GM19240 (cell line): ENCODE measurements at regions not wholly inside any gene's neighbourhood (a gene's known extent, or its start where the extent isn't known, plus 50 kb on each side); places are given as distances from the start of the nearest gene placed in this dataset.
"Not testable (repeated sequence)": the region's sequence is repeated elsewhere in the genome, so short reads cannot be mapped to it uniquely, and the experiment has no call there.

ENCODE experiments used
- DNase-seq: peaks from one replicate; pipeline ENCODE4 v3.0.0; 2011; ENCODE audit warnings: low spot score; ENCODE audit not compliant: insufficient read length

DNA sequence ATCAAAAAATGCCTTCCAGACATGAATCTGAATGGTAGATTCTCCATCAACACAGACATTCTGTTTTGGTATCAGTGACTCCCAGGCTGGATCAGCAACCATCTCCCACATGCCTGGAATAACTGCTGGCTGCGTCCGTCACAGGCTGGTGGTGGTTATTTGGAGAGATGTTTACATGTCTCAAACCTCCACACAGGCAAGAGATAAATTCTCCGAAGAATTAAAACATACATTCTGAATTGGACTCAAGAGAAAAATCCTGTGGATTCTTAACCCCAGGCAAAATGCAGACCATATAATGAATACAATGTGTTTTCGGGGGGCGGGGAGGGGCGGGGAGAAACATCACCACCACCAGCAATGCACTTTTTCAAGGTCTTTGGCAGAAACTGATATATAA lies 108.2 kb downstream of the THBS2 start:
- DNase-seq, result no peak

DNA sequence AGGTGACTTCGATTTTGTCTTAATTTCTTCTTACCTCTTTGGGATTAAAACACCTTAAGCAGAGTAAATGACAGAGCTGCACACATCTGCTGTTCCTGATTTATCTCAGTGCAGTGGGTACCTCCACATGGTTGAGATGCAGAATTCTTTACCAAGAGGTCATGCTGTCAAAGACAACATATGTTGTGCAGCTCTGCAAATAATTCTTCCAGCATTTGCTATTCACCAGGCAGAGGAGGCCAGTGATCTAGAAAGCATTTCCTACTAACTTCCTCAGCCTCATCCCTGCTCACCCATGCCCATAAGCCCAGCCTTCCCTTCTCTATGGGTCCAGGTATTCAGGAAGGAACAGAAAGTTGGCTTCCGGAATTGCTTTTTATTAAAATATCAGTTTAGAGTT lies 109.3 kb downstream of the THBS2 start:
- no peak for DNase-seq

DNA sequence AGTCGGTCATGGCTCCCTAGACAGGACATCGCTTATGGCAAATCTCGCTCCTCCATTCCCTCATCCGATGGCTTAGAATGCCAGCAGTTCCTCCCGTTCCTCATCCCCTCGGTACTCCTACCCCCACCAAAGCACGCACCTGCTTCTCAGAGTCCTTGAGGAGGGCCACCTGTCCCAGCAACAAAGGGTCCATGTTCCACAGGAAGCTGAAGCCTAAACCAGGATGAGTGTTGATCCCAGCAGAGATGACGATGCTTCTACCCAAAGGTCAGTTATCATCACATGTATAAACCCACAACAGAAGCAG lies 111.2 kb downstream of the THBS2 start:
- DNase-seq, result no peak

DNA sequence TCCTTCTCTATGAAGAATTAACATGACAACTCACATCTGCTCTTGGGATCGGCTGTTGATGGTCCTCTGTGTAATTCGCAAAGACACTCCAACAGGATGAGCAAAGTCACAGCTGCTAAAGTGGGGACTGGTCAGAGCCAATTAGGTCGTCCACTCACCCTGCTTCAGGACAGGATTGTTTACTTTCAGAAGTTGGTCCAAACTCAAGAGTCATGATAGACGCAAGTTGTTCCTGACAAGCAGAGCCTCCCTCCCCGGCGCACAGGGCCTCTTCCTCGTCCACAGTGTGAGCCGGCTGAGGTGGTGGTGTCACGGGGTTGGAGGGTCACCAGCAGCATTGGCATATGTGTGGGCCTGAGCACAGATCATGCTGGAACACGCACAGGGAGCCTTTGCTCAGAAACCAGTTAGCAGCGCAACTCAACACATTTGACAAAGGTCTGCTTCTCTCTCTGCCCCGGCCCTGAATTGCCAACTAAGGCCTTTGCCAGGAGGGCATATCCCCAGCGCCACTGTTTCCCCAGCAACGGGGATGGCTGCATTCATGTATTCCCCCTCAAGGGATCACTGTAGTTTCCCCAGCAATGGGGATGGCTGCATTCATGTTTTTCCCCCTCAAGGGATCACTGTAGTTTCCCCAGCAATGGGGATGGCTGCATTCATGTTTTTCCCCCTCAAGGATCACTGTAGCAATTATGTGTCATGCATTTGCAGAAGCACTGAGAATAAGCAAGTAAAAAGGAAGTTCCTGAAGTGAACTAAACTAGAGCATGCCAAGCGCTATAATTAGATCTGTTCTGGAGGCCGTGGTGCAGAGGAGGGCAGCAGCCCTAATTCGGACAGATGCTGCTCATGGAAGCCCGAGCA lies 111.7 kb downstream of the THBS2 start:
- DNase-seq, result no peak

DNA sequence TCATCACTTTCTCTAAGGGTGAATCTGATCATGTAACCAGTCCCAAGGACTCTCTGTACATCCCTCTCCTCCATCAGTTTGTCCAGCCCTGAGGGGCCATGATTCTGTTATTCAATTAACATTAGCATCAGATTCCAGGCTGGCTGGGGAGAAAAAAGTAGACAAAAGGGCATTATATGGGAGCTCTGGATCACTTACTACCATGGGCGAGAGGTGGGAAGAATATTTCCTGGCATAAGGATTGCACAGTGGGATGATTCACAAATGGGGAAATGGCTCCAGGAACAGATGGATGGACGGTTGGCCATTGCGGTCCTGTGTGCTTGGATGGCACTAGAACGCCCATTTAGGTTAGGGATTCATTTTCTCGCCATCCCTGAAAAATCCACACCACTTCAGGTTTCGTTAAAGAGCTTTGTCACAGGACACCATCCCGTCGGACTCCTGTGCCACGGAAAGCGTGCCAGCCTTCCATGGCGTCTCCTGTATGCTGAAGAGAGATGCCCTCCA lies 112.6 kb downstream of the THBS2 start:
- no peak for DNase-seq

DNA sequence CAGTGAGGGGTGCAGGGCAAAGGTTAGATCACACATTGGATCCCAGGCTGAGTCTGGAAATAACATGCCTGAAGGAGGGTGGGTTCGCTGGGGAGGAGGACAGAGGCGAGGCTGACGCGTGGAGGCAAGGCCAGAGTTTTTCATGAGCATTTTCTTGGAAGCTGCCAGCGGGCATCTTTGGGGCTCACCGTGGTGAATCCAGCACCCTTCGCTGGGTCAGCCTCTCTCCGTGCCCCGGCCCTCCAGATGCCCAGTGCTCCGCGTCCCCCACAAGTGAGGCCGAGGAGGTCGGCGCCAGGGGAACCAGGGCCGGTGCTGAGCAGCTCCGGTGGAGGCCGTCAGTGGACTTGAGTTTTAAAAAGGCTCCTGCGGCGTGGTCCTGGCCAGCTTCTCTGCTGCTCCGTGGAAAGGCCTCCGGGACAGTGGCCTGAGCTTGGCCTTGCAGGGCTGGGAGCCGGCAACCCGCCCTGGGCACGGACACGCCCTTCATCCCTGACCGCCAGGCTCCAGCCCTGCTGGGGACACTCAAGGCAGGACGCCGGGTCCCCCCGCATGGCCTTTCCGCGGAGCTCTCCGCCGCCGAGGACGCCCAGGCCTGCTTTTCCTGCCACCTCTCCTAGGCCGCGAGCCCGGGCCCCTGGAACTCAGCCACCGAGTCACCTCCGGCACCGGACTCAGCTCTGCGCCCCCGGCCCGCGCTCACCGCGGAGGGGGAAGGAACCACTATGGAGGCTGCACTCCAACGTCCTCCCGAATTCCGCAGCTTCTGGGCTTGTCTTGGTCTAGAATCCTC lies 114.3 kb downstream of the THBS2 start:
- DNase-seq, result no peak

DNA sequence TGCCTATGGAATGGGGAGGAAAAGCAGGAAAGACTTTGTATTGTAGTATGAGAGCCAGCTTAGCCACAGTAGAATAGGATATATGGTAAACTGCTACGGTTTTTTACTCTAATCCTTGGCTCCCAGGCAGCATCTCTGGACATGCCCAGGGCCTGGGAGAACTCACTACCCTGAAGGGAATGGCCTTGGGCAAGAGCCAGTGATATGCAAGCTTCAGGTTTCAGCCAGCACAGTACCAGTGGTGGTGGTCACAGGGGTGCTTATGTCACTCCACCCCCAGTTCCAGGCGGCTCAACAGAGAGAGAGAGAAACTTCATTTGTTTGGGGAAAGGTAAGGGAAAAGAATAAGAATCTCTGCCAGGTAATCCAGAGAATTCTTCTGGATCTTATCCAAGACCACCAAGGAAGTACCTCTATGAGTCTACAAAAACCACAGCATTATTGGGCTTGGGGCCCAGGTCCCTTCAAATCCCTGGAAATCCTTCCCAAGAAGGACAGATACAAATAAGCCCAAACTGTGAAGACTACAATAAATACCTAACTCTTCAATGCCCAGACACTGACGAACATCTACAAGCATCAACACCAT lies 121.2 kb downstream of the THBS2 start:
- no peak for DNase-seq

DNA sequence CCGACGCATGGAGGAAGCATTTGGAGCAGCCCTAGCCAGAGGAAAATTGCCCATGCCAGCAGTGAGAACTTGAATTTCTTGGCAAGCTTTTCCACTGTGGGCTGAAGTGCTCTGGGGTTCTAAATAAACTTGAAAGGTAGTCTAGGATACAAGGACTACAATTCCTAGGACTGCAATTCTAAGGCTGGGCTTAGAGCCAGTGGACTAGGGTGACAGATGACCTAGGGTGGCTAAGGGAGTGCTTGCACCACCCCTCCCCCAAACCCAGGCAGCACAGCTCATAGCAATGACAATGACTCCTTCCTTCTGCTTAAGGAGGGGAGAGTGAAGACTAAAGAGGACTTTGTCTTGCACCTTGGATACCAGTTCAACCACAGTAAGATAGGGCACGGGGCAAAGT lies 122.3 kb downstream of the THBS2 start:
- no peak for DNase-seq

DNA sequence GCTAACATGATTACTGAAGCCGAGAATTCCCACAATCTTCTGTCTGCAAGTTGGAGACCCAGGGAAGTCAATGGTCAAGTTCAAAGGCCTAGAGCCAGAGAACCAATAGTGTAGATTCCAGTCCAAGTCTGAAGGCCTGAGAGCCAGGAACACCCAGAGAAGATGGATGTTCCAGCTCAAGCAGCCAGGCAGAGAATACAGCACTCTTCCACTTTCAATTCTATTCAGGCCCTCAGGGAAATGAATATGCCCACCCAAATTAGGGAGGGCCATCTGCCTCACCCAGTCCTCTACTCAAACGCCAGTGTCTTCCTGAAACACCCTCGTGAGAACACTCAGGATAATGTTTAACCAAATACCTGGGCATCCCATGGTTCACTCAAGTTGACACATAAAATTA lies 123.5 kb downstream of the THBS2 start:
- no peak for DNase-seq

DNA sequence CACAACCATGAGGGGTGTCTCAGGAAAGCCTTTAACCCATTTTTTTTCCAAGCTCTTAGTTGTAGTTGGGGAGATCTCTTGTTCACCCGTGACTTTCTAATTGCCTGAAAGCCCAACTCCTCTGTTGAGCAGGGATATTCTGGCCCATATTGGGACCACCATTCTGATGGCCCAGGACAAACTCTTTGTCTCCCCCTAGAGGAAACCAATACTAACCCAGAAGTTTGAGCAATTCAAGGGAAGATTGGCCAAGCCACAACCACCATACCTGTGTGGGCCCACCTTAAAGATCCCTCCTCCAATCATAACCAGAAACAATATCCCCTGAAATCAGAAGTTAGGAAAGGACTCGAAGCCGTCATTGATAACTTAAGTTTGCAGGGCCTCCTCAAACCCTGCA lies 132.6 kb downstream of the THBS2 start:
- no peak for DNase-seq

DNA sequence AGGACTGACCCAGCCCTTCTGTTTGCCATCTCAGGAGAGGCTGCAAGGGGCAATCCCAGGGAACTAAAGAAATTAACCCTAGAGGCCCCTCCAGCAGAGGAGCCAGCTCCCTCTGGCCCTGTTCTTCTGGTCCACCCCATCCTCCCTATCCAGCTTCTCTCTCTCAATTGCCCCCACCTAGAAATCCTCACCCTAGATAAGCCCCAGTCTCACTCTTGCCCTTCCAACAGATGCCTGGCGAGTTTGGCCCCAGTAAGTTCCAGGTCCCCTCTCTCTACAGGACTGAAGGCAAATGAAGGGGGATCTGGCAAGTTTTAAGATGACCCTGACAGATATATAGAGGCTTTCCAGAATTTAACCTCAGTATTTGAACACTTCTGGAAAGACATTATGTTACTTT lies 134.0 kb downstream of the THBS2 start:
- no peak for DNase-seq

DNA sequence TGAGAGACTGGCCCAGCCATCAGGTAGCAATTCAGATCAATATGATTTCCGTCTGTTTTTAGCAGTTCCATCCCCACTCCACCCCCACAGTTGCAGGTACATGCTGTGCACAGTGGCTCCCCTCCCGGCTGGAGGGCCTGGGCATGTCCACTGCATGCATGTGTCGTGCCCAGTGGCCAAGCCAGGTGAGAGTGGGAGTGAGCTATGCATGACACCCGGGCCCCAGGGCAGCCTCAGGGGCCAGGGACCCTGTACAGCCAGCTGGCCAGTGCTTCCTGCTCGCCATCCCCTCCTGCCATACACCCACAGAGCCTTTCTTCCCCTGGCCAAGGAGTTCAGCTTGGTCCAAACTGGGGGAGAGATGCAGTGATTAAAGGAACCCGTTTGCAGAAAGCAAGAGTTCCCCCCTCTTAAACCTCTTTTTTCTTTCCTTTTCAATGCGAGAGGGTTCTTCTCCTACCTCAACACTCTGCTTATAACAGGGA lies 135.3 kb downstream of the THBS2 start:
- DNase-seq, result no peak

DNA sequence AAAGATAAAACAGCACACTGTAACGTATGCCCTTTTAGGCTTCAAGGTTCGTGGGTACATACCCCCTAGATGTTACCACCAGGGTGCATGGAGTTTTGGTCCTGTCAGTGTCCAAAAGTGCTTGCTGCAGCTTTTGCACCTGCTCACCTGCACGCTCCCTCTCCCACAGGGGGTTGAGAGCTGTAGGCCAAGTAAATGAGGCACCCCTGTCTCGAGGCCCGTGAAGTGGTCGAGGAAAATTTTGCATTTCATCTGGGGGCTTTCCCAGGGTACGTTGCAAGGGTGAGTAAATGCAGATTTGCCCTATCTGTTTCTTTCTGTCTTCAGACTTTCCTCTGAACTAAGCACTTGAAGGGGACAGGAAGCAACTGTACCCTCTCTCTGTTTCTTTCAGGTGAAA lies 136.0 kb downstream of the THBS2 start:
- no peak for DNase-seq

DNA sequence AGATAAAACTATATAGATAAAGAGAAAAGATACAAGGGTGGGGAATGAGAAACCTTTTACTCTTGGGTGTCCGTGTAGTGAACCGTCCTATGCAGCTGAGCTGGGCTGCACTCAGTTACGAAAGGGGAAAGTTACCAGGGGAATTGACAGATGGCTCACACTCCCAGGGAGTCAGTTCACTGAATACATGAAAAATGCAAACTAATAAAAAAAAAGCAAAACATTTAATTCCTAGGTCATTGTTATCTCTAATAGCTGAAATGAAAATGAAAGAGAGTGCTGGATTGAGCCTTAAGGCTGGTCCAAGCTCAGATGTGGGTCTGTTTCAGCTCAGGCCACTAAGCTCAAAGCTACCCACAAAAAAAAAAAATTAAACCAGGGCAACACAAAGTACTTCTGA lies 138.0 kb downstream of the THBS2 start:
- DNase-seq, result no peak

DNA sequence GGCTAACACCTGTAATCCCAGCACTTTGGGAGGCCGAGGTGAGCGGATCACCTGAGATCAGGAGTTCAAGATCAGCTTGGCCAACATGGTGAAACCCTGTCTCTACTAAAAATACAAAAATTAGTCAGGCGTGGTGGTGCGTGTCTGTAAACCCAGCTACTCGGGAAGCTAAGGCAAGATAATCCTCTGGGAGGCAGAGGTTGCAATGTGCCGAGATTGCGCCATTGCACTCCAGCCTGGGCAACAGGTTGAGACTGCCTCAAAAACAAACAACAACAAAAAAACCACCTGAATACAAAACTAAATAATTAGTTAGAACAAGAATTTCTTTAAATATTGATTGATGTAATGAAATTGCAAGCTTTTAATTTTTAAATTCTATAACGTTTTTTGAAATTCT lies 139.0 kb downstream of the THBS2 start:
- not testable (repeated sequence) for DNase-seq

DNA sequence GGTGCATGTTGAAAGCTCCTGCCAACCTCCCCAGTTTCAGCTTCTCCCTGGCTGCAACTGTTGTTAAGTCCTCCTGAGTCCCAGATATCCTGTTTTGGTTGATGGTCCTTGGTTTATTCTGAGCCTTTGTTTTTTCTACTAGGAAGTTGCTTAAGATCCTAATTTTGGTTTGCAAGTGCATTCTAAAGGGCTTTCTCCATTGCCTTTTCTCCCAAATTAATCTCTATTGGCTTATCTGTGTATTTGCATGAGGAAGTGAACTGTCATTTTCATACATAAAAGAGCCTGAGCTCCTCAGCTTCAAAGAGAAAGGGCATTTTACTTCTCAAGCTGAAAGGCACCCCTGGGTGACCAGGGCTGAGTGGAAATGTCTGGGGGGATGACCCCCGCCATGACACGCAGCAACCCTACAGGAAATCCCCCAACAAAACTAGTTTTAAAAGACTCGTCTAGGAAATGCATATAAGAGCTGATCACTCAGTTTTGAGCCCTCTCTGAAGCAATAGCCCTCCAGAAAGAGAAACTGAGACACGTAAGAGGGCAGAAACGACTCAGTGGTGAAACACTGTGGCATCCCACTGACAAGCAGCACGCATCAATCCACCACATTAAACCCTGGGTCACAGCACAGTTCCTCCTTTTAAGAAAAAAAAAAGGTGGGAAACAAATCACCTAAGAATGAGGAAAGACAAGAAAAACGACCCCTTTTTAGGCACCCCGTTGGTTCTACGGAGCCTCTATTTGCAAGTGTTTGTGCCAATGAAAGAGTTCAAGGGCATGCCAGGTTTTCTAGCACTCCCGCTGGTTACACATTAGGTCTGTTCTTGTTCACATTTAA lies 140.9 kb downstream of the THBS2 start:
- DNase-seq, result no peak

DNA sequence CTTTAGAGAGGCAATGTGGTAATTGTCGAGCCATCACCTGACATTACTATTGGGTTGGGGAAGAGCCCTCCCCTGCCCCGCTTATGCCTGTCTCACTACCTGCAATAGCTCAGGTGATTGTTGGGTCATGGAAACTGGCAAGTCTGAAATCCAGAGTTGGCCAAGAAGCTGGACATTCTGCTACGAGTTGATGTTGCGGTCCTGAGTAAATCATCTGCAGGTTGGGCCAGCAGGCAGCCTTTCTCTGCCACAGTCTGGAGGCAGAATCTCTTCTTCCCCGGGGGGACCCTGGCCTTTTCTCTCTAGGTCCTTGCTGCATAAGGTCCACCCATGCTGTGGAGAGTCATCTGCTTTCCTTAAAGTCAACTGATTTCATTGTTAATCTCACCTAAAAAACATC lies 142.4 kb downstream of the THBS2 start:
- DNase-seq, result no peak

DNA sequence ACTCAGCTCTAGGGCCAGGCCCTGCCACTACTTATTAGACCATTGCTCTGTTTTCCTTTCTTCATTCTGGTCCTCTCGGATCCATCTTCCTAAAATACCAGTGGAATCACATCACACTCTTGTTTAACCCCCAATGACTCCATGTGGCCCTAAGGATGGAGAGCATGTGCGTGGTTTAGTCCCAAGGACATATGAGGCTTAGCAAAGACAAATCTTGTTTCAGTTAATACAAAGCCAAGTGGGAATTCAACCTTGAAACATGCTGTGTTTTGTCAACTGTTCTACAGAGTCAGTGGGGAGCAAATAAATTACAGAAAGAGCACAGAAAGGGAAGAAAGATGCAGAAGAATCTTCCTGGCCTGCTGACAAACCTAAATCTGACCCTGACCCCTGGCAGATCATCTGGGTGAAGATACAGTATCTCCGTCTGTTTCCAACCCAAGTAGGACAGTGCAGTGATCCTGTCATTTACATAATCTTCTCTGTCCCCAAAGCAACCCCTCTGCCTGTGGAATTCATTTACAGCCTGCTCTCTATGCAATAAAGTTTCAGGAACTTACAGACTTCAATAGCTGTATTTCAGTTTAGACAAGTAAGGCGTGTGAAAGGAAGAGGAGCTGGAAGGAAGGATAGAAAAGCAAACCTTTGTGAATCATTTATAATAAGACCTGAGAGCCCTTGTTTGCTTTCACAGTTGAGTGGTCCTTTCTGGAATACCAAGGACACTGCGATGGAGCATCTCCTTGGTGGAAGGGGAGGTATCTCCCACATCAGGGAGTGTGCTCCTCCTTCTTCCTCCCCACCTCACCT lies 144.0 kb downstream of the THBS2 start:
- no peak for DNase-seq

DNA sequence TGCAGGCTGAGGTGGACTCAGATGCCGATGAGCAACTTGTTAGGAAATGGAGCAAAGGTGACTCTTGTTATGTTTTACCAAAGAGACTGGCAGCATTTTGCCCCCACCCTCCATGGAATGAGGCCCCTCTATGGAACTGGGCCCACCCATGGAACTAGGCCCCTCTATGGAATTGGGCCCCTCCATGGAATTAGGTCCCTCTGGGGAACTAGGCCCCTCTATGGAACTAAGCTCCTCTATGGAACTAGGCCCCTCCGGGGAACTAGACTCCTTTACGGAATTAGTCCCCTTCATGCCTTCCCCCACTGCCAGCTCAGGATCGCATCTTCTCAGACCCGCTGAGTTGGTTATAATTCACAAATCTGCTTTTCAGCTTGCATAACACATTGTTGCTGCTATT lies 144.9 kb downstream of the THBS2 start:
- DNase-seq, result no peak

DNA sequence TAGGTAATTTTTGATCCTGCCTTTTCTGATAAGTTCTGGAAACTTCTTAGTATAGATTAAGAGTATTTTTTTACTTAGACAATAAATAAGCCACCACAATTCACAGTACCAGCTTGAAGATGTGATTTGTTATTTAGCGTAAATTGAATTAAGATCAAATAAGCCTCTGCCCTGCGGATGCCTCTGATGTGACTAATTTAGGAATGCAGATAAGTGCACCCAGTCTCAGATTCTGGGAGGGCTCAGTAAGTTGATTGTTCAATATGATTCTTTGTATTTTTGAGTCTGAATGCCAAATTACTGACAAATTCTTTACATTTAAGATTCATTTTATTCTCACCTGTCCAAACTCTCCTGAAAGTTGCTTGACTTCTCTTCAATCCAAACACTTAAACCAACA lies 147.5 kb downstream of the THBS2 start:
- DNase-seq, result no peak

DNA sequence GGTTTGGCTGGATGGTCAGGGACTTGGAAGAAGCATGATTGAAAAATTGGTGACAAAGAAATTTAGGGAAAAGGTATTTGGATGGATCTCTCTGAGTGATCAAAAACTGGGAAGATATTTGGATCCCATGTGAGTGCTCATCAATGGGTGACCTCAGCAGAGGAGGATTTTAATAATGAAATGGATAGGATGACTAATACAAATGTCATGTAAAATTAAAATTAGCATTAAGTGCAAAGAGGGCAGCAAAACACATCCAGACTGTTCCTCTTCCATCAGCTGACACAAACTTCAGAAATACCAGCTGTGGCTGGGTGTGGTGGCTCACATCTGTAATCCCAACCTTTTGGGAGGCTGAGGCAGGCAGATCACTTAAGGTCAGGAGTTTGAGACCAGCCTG lies 151.7 kb downstream of the THBS2 start:
- DNase-seq, result no peak
